Ascending aorta (tissue), 2 donors: ENCODE measurements at regions not wholly inside any gene's neighbourhood (a gene's known extent, or its start where the extent isn't known, plus 50 kb on each side); places are given as distances from the start of the nearest gene placed in this dataset.

Experiments
- DNase-seq, 2 donors: peaks; one replicate each; pipeline ENCODE4 v3.0.0-alpha.2; 2019; ENCODE audit warnings: low spot score in 2 of 2
- H3K27ac ChIP-seq, 2 donors: fragments of 200-600 bp; sonication (generic); one replicate each; pipeline ENCODE4 v1.5.1; 2016 to 2017; ENCODE audit warnings: mild to moderate bottlenecking in 1 of 2
- H3K27me3 ChIP-seq: fragments of 200-600 bp; sonication (generic); one replicate; pipeline ENCODE4 v1.5.1; 2017
- H3K36me3 ChIP-seq, 2 donors: fragments of 200-600 bp; sonication (generic); one replicate each; pipeline ENCODE4 v1.5.1; 2016
- H3K4me1 ChIP-seq, 2 donors: fragments of 200-600 bp; sonication (generic); one replicate each; pipeline ENCODE4 v1.5.1; 2016 to 2017; ENCODE audit warnings: mild to moderate bottlenecking in 1 of 2
- H3K4me3 ChIP-seq, 2 donors: fragments of 200-600 bp; sonication (generic); one replicate each; pipeline ENCODE4 v1.5.1; 2016 to 2017; ENCODE audit warnings: mild to moderate bottlenecking in 1 of 2
- H3K9me3 ChIP-seq, 2 donors: fragments of 200-600 bp; sonication (generic); one replicate each; pipeline ENCODE4 v1.5.1; 2016
- CTCF ChIP-seq, 3 experiments: fragments of 200-600 bp in 2 of 3; fragments of 450-650 bp in 1 of 3; sonication (generic) in 2 of 3; IDR thresholded peaks; one replicate each; pipeline ENCODE4 v1.5.1; 2016 to 2019; ENCODE audit warnings: antibody characterized with exemption in 3 of 3, mild to moderate bottlenecking in 1 of 3, moderate library complexity in 1 of 3
- intact Hi-C: fragments of 100-400 bp; cut with DNase I; formaldehyde crosslinking; loops from one replicate; pipeline ENCODE4 v1.15.1; 2023

GRCh38 chr2:7516484-7517063 lies 599.4 kb downstream of the RNF144A start:
- H3K9me3 ChIP-seq, result no peaks in the 10 kb centered on the region
- H3K36me3 ChIP-seq, result no peaks in the 10 kb centered on the region
- H3K27ac ChIP-seq, result no peak overlapping the region
- no peaks in the 10 kb centered on the region for H3K27me3 ChIP-seq
- intact Hi-C loops, result no loop called here
- H3K4me1 ChIP-seq, result no peaks in the 10 kb centered on the region
- no peak overlapping the region for H3K4me3 ChIP-seq
- no peak for TF ChIP-seq CTCF (IDR thresholded peaks at IDR 0.05)
- no peak for DNase-seq

- Histone ChIP-seq H3K9me3 (no peaks in the 10 kb centered on the region), H3K4me1 (no peaks in the 10 kb centered on the region), H3K27ac (no peak overlapping the region), H3K36me3 (no peaks in the 10 kb centered on the region), H3K27me3 (no peaks in the 10 kb centered on the region), H3K4me3 (no peak overlapping the region)
- DNase-seq, result no peak
- intact Hi-C loops, result no loop called here
- no peak for TF ChIP-seq CTCF (IDR thresholded peaks at IDR 0.05)
These were observed 599.9 kb downstream of the RNF144A start for GRCh38 chr2:7517088-7517487.

GRCh38 chr2:7517851-7518250 lies 600.6 kb downstream of the RNF144A start:
- Histone ChIP-seq H3K36me3 (no peaks in the 10 kb centered on the region), H3K27ac (no peak overlapping the region), H3K4me3 (no peak overlapping the region), H3K4me1 (no peaks in the 10 kb centered on the region), H3K27me3 (no peaks in the 10 kb centered on the region), H3K9me3 (no peaks in the 10 kb centered on the region)
- no peak for TF ChIP-seq CTCF (IDR thresholded peaks at IDR 0.05)
- no peak for DNase-seq
- intact Hi-C loops, result no loop called here

- no peak for DNase-seq
- H3K4me3 ChIP-seq, result no peak overlapping the region
- no peak overlapping the region for H3K27ac ChIP-seq
- no peaks in the 10 kb centered on the region for H3K27me3 ChIP-seq
- no peak for TF ChIP-seq CTCF (IDR thresholded peaks at IDR 0.05)
- intact Hi-C loops, result no loop called here
- H3K4me1 ChIP-seq, result no peaks in the 10 kb centered on the region
- no peaks in the 10 kb centered on the region for H3K36me3 ChIP-seq
- H3K9me3 ChIP-seq, result no peaks in the 10 kb centered on the region
These were observed 606.4 kb downstream of the RNF144A start for GRCh38 chr2:7523481-7524120.

- intact Hi-C loops, result no loop called here
- TF ChIP-seq CTCF (IDR thresholded peaks at IDR 0.05), result no peak
- H3K4me1 ChIP-seq, result no peaks in the 10 kb centered on the region
These were observed 607.0 kb downstream of the RNF144A start for GRCh38 chr2:7524195-7524594.

More at GRCh38 chr2:7524195-7524594, 607.0 kb downstream of the RNF144A start:
- Histone ChIP-seq H3K36me3 (no peaks in the 10 kb centered on the region), H3K27ac (no peak overlapping the region), H3K27me3 (no peaks in the 10 kb centered on the region), H3K4me3 (no peak overlapping the region), H3K9me3 (no peaks in the 10 kb centered on the region)
- no peak for DNase-seq
